GM23338 (cell line): ENCODE measurements at regions not wholly inside any gene's neighbourhood (a gene's known extent, or its start where the extent isn't known, plus 50 kb on each side); places are given as distances from the start of the nearest gene placed in this dataset.

Experiments used
- ATAC-seq: fragments of 200-7000 bp; cut with Tn5 transposase; 3 replicates; pipeline ENCODE4 v1.9.1; 2020
- DNase-seq: peaks from one replicate; pipeline ENCODE4 v3.0.0-alpha.2; 2015; ENCODE audit warnings: low spot score
- H2AFZ ChIP-seq: fragments of 200-600 bp; sonication (generic); 2 replicates; pipeline ENCODE4 v1.8.0; 2016; ENCODE audit warnings: antibody characterized with exemption, mild to moderate bottlenecking, moderate library complexity
- H3F3A ChIP-seq: fragments of 200-600 bp; sonication (generic); replicated peaks from 2 replicates; pipeline ENCODE4 v1.8.0; 2017; ENCODE audit warnings: antibody characterized with exemption, mixed run types, low read depth
- H3K27ac ChIP-seq: fragments of 200-600 bp; sonication (generic); 2 replicates; pipeline ENCODE4 v1.6.1; 2016; ENCODE audit warnings: low read depth
- H3K27me3 ChIP-seq: fragments of 200-600 bp; sonication (generic); 2 replicates; pipeline ENCODE4 v1.8.0; 2016; ENCODE audit warnings: mild to moderate bottlenecking, mixed run types, moderate library complexity; ENCODE audit not compliant: insufficient read depth
- H3K36me3 ChIP-seq: fragments of 200-600 bp; sonication (generic); 2 replicates; pipeline ENCODE4 v1.8.0; 2016; ENCODE audit warnings: mild to moderate bottlenecking; ENCODE audit not compliant: insufficient read depth
- H3K4me1 ChIP-seq: fragments of 200-600 bp; sonication (generic); 2 replicates; pipeline ENCODE4 v1.8.0; 2016; ENCODE audit warnings: mild to moderate bottlenecking, moderate library complexity; ENCODE audit not compliant: insufficient read depth
- H3K4me2 ChIP-seq: fragments of 200-600 bp; sonication (generic); 2 replicates; pipeline ENCODE4 v1.7.1; 2017; ENCODE audit warnings: mixed run types
- H3K4me3 ChIP-seq: fragments of 200-600 bp; sonication (generic); 2 replicates; pipeline ENCODE4 v1.6.1; 2016; ENCODE audit warnings: mixed run types
- H3K79me2 ChIP-seq: fragments of 200-600 bp; sonication (generic); replicated peaks from 2 replicates; pipeline ENCODE4 v1.8.0; 2017; ENCODE audit warnings: mild to moderate bottlenecking; ENCODE audit not compliant: insufficient read depth
- H3K9me2 ChIP-seq: fragments of 200-600 bp; sonication (generic); 2 replicates; pipeline ENCODE4 v1.8.0; 2017; ENCODE audit not compliant: insufficient read depth
- H4K20me1 ChIP-seq: fragments of 200-600 bp; sonication (generic); replicated peaks from 2 replicates; pipeline ENCODE4 v1.8.0; 2017; ENCODE audit warnings: mild to moderate bottlenecking; ENCODE audit not compliant: insufficient read depth
- H3K27ac Mint-ChIP-seq: 2 replicates; pipeline ENCODE4 v1.8.0; 2020; ENCODE audit warnings: inconsistent platforms, mild to moderate bottlenecking, moderate library complexity, mixed read lengths
- H3K27me3 Mint-ChIP-seq: 3 replicates; pipeline ENCODE4 v1.8.0; 2022; ENCODE audit warnings: low read depth, mild to moderate bottlenecking, moderate library complexity, mixed read lengths, inconsistent platforms; ENCODE audit not compliant: insufficient read depth, poor library complexity
- H3K36me3 Mint-ChIP-seq: 3 replicates; pipeline ENCODE4 v1.8.0; 2021; ENCODE audit warnings: low read depth, mild to moderate bottlenecking, inconsistent platforms, moderate library complexity, mixed read lengths
- H3K4me1 Mint-ChIP-seq: 3 replicates; pipeline ENCODE4 v1.8.0; 2020; ENCODE audit warnings: mild to moderate bottlenecking, inconsistent platforms, mixed read lengths
- H3K4me3 Mint-ChIP-seq: 3 replicates; pipeline ENCODE4 v1.8.0; 2021; ENCODE audit warnings: moderate library complexity, mild to moderate bottlenecking, inconsistent platforms, mixed read lengths
- H3K9me3 Mint-ChIP-seq: 3 replicates; pipeline ENCODE4 v1.8.0; 2020; ENCODE audit warnings: moderate library complexity, mild to moderate bottlenecking, inconsistent platforms, mixed read lengths
- CREB1 ChIP-seq: fragments of 250-450 bp; sonication (Bioruptor Pico); IDR thresholded peaks from 2 replicates; pipeline ENCODE4 v1.5.0; 2020; ENCODE audit warnings: low read depth, mild to moderate bottlenecking, moderate library complexity
- EZH2 ChIP-seq: fragments of 200-600 bp; sonication (generic); IDR thresholded peaks from one replicate; pipeline ENCODE4 v1.8.0; 2017; ENCODE audit warnings: antibody characterized with exemption, mild to moderate bottlenecking, low read depth; ENCODE audit not compliant: unreplicated experiment
- EZH2phosphoT487 ChIP-seq: fragments of 200-600 bp; sonication (generic); IDR thresholded peaks from one replicate; pipeline ENCODE4 v1.8.1; 2018; ENCODE audit warnings: antibody characterized with exemption; ENCODE audit not compliant: unreplicated experiment
- JUNB ChIP-seq: IDR thresholded peaks from one replicate; pipeline ENCODE4 v1.6.1; 2016; ENCODE audit warnings: antibody characterized with exemption; ENCODE audit not compliant: unreplicated experiment
- NANOG ChIP-seq: IDR thresholded peaks from 2 replicates; pipeline ENCODE4 v1.6.1; 2016; ENCODE audit warnings: antibody characterized with exemption, borderline replicate concordance
- POLR2AphosphoS5 ChIP-seq: IDR thresholded peaks from 2 replicates; pipeline ENCODE4 v1.6.1; 2016; ENCODE audit warnings: antibody characterized with exemption, low read depth
- STAT1 ChIP-seq: IDR thresholded peaks from one replicate; pipeline ENCODE4 v1.6.1; 2016; ENCODE audit warnings: antibody characterized with exemption; ENCODE audit not compliant: unreplicated experiment
- ZNF114 ChIP-seq: fragments of 250-450 bp; sonication (Bioruptor Pico); IDR thresholded peaks from 2 replicates; pipeline ENCODE4 v1.5.0; 2020; ENCODE audit warnings: mild to moderate bottlenecking, moderate library complexity
- ZNF331 ChIP-seq: fragments of 250-450 bp; sonication (Bioruptor Pico); IDR thresholded peaks from 2 replicates; pipeline ENCODE4 v1.5.0; 2020; ENCODE audit warnings: low read depth, mild to moderate bottlenecking, moderate library complexity
- TF ChIP-seq, protein P1 (sequence below): IDR thresholded peaks from 2 replicates; pipeline ENCODE4 v1.6.1; 2016; ENCODE audit warnings: antibody characterized with exemption
- TF ChIP-seq, protein P2 (sequence below): IDR thresholded peaks from one replicate; pipeline ENCODE4 v1.6.1; 2018; ENCODE audit warnings: antibody characterized with exemption; ENCODE audit not compliant: unreplicated experiment
- TF ChIP-seq, protein P3 (sequence below), 2 experiments: fragments of 200-600 bp in 1 of 2; sonication (generic) in 1 of 2; conservative IDR thresholded peaks; 2 replicates each; pipeline versions ENCODE4 v1.5.1 to v1.6.1; 2016 to 2017; ENCODE audit warnings: antibody characterized with exemption in 2 of 2, low read depth in 2 of 2, mild to moderate bottlenecking in 2 of 2, moderate library complexity in 1 of 2
- TF ChIP-seq, protein P4 (sequence below): fragments of 250-450 bp; sonication (Bioruptor Pico); IDR thresholded peaks from 2 replicates; pipeline ENCODE4 v1.5.0; 2020; ENCODE audit warnings: mild to moderate bottlenecking, moderate library complexity

DNA sequence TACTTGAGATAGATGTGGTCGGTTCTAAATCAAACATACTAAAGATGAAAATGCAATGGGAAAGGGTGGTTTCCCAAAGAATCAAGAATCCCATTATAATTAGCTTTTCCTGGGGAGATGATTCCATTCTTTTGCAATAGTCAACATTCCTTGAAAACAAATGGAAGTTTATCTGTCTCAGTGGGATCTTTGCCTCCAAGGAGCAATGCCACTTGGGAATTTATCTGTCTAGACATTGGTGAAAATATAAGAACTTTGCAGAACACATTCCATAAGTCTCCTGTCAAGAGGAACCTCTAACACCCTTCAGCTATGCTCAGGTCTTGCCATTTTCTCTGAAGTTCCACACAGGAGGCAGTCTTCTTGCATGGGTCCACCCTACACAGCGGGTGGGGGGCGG lies 152.5 kb downstream of the KCTD12 start:
- peak overlapping the region; percentile 38; the same call in 1 of the 2 replicates for H2AFZ ChIP-seq

More for the DNA sequence above, 152.5 kb downstream of the KCTD12 start:
- Mint-ChIP-seq H3K9me3 (peaks cover 3% of the 10 kb centered on the region), H3K4me3 (no peak overlapping the region), H3K27me3 (no peaks in the 10 kb centered on the region), H3K27ac (no peak overlapping the region), H3K4me1 (no peaks in the 10 kb centered on the region), H3K36me3 (peaks cover 3% of the 10 kb centered on the region; the same call in 1 of the 3 replicates)
- ATAC-seq, result no peak
- H3K79me2 ChIP-seq, result no peaks in the 10 kb centered on the region
- no peaks in the 10 kb centered on the region for H3K4me1 ChIP-seq
- no peaks in the 10 kb centered on the region for H3K36me3 ChIP-seq
- no peaks in the 10 kb centered on the region for H3K27me3 ChIP-seq
- no peaks in the 10 kb centered on the region for H3F3A ChIP-seq
- H4K20me1 ChIP-seq, result no peaks in the 10 kb centered on the region
- H3K27ac ChIP-seq, result no peak overlapping the region
- H3K4me3 ChIP-seq, result no peak overlapping the region
- TF ChIP-seq, protein P1, sequence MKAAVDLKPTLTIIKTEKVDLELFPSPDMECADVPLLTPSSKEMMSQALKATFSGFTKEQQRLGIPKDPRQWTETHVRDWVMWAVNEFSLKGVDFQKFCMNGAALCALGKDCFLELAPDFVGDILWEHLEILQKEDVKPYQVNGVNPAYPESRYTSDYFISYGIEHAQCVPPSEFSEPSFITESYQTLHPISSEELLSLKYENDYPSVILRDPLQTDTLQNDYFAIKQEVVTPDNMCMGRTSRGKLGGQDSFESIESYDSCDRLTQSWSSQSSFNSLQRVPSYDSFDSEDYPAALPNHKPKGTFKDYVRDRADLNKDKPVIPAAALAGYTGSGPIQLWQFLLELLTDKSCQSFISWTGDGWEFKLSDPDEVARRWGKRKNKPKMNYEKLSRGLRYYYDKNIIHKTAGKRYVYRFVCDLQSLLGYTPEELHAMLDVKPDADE, result no peak
- TF ChIP-seq, protein P2, sequence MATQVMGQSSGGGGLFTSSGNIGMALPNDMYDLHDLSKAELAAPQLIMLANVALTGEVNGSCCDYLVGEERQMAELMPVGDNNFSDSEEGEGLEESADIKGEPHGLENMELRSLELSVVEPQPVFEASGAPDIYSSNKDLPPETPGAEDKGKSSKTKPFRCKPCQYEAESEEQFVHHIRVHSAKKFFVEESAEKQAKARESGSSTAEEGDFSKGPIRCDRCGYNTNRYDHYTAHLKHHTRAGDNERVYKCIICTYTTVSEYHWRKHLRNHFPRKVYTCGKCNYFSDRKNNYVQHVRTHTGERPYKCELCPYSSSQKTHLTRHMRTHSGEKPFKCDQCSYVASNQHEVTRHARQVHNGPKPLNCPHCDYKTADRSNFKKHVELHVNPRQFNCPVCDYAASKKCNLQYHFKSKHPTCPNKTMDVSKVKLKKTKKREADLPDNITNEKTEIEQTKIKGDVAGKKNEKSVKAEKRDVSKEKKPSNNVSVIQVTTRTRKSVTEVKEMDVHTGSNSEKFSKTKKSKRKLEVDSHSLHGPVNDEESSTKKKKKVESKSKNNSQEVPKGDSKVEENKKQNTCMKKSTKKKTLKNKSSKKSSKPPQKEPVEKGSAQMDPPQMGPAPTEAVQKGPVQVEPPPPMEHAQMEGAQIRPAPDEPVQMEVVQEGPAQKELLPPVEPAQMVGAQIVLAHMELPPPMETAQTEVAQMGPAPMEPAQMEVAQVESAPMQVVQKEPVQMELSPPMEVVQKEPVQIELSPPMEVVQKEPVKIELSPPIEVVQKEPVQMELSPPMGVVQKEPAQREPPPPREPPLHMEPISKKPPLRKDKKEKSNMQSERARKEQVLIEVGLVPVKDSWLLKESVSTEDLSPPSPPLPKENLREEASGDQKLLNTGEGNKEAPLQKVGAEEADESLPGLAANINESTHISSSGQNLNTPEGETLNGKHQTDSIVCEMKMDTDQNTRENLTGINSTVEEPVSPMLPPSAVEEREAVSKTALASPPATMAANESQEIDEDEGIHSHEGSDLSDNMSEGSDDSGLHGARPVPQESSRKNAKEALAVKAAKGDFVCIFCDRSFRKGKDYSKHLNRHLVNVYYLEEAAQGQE, result no peak
- no peak for TF ChIP-seq STAT1
- TF ChIP-seq POLR2AphosphoS5, result no peak
- TF ChIP-seq ZNF114 (CRISPR knock-in tag), result no peak
- no peak for TF ChIP-seq EZH2phosphoT487
- TF ChIP-seq EZH2, result no peak
- no peak for TF ChIP-seq NANOG
- TF ChIP-seq JUNB, result no peak
- no peak for TF ChIP-seq CREB1 (CRISPR knock-in tag)
- TF ChIP-seq, protein P3, sequence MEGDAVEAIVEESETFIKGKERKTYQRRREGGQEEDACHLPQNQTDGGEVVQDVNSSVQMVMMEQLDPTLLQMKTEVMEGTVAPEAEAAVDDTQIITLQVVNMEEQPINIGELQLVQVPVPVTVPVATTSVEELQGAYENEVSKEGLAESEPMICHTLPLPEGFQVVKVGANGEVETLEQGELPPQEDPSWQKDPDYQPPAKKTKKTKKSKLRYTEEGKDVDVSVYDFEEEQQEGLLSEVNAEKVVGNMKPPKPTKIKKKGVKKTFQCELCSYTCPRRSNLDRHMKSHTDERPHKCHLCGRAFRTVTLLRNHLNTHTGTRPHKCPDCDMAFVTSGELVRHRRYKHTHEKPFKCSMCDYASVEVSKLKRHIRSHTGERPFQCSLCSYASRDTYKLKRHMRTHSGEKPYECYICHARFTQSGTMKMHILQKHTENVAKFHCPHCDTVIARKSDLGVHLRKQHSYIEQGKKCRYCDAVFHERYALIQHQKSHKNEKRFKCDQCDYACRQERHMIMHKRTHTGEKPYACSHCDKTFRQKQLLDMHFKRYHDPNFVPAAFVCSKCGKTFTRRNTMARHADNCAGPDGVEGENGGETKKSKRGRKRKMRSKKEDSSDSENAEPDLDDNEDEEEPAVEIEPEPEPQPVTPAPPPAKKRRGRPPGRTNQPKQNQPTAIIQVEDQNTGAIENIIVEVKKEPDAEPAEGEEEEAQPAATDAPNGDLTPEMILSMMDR (conservative IDR thresholded peaks at IDR 0.05; ENCODE audit: low read depth in 2 of 2), result no peak
- TF ChIP-seq ZNF331 (CRISPR knock-in tag), result no peak
- TF ChIP-seq, protein P4, sequence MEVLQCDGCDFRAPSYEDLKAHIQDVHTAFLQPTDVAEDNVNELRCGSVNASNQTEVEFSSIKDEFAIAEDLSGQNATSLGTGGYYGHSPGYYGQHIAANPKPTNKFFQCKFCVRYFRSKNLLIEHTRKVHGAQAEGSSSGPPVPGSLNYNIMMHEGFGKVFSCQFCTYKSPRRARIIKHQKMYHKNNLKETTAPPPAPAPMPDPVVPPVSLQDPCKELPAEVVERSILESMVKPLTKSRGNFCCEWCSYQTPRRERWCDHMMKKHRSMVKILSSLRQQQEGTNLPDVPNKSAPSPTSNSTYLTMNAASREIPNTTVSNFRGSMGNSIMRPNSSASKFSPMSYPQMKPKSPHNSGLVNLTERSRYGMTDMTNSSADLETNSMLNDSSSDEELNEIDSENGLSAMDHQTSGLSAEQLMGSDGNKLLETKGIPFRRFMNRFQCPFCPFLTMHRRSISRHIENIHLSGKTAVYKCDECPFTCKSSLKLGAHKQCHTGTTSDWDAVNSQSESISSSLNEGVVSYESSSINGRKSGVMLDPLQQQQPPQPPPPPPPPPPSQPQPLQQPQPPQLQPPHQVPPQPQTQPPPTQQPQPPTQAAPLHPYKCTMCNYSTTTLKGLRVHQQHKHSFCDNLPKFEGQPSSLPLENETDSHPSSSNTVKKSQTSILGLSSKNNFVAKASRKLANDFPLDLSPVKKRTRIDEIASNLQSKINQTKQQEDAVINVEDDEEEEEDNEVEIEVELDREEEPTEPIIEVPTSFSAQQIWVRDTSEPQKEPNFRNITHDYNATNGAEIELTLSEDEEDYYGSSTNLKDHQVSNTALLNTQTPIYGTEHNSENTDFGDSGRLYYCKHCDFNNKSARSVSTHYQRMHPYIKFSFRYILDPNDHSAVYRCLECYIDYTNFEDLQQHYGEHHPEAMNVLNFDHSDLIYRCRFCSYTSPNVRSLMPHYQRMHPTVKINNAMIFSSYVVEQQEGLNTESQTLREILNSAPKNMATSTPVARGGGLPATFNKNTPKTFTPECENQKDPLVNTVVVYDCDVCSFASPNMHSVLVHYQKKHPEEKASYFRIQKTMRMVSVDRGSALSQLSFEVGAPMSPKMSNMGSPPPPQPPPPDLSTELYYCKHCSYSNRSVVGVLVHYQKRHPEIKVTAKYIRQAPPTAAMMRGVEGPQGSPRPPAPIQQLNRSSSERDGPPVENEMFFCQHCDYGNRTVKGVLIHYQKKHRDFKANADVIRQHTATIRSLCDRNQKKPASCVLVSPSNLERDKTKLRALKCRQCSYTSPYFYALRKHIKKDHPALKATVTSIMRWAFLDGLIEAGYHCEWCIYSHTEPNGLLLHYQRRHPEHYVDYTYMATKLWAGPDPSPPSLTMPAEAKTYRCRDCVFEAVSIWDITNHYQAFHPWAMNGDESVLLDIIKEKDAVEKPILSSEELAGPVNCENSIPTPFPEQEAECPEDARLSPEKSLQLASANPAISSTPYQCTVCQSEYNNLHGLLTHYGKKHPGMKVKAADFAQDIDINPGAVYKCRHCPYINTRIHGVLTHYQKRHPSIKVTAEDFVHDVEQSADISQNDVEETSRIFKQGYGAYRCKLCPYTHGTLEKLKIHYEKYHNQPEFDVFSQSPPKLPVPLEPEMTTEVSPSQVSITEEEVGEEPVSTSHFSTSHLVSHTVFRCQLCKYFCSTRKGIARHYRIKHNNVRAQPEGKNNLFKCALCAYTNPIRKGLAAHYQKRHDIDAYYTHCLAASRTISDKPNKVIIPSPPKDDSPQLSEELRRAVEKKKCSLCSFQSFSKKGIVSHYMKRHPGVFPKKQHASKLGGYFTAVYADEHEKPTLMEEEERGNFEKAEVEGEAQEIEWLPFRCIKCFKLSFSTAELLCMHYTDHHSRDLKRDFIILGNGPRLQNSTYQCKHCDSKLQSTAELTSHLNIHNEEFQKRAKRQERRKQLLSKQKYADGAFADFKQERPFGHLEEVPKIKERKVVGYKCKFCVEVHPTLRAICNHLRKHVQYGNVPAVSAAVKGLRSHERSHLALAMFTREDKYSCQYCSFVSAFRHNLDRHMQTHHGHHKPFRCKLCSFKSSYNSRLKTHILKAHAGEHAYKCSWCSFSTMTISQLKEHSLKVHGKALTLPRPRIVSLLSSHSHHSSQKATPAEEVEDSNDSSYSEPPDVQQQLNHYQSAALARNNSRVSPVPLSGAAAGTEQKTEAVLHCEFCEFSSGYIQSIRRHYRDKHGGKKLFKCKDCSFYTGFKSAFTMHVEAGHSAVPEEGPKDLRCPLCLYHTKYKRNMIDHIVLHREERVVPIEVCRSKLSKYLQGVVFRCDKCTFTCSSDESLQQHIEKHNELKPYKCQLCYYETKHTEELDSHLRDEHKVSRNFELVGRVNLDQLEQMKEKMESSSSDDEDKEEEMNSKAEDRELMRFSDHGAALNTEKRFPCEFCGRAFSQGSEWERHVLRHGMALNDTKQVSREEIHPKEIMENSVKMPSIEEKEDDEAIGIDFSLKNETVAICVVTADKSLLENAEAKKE (CRISPR knock-in tag), result no peak
- no peak for DNase-seq
- H3K4me2 ChIP-seq, result no peak overlapping the region
- no peaks in the 10 kb centered on the region; the same call in none of the 2 replicates for H3K9me2 ChIP-seq
